LNCAP (cell line): ENCODE measurements at regions not wholly inside any gene's neighbourhood (a gene's known extent, or its start where the extent isn't known, plus 50 kb on each side); places are given as distances from the start of the nearest gene placed in this dataset.

Source experiments
- CTCF ChIP-seq: fragments of 450-650 bp; IDR thresholded peaks from 2 replicates; pipeline ENCODE4 v1.5.1; 2017; ENCODE audit warnings: mild to moderate bottlenecking

GRCh38 chr3:36197151-36197550 lies 183.2 kb upstream of the STAC start:
- no peak for TF ChIP-seq CTCF

DNA sequence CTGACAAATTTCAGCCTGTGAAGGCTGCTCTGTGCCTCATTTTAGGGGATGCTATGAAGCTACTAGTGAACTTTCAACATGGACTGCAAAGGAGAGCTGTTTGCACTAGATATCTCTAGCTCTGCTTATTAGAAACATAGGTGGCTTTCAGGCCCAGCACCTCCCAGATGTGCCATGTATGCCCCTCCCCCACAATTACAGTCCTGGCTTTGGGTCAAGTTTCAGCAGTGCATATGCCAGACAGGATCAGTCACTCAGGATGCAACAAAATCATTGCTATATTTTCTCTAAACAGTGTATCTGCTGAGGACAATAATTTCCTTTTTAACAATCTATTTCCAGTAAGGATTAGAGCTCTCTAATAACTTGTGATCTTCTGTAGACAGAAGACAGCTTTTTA lies 178.8 kb upstream of the STAC start:
- no peak for TF ChIP-seq CTCF

DNA sequence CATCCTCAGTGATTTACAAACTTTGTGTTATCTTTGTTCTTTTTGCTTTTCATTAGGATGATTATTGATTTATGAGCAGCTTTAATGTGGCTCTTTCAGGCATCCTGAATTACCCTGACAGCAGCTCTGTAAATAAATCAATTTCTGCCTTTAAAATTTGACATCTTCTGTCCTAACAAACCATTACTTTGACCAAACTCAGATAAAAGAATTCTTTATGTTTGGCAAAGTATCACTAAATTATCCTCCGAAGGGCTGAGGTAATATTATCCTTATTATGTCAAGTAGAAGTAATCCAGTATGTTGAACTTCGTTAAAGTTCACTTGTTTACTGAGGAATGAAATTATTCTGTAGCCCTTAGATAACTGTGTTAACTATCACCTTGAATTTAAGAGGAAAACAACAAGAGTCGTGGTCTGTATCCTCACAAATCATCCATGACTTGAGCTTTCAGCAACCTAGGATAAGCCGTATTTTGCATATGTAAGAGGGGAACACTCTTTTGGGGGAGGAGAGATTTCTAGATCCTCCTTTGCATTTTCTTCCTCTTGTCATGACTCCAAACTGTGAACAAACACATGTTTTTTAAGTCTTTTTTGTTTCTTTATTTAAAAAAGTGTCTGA lies 173.2 kb upstream of the STAC start:
- TF ChIP-seq CTCF: no peak

DNA sequence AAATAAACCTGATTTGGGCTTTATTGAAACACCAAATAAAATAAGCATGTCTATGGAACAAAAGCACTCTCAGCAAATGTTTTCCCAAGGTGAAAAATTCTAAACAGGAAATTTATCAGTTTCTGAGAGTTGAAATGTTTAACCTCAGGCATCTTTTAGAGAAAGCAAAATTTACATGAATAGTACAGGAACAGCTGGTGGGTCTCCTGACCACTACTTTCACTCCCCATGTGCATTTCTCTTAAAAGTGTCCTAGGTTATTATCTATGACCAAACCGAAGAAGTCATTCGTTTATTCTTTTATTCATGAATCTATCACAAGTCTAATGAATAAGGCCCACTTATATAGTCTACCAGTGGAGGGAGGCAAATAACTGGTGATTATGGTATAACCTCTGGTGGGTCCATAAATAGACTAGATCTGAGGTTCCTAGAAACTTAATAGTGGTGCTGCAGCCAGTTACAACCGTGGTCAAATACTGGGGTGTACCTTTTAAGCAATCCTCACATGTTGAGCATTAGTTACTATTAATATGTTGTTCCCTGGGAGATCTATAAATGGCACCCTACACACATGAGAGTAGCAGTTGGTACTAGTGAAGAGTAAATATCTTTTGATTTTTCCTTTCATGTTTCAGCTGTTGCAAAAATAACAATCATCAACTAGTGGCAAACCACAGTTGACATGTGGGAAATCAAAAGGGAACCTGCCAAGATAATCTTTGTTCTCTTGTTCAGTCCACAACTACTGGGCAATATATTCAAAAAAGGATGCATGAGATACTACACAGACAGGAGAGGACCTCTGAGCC lies 169.3 kb upstream of the STAC start:
- TF ChIP-seq CTCF: no peak

DNA sequence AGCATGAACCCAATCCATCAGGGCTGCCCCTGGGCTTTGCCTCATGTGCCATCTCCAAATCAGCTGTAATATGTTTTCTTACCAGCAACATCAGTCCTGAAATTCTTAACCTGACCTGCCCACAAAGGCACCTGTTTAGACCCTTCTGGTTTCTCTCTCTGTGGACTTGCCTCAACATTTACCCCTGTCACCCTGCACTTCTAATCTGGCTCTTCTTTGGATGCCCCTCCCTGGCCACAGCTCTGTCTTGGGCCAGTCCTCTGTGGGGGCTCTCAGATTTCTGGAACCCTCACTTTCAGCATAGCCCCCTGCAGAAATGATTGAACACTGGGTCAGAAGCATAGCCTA lies 168.7 kb upstream of the STAC start:
- no peak for TF ChIP-seq CTCF

- TF ChIP-seq CTCF: no peak
Observed at GRCh38 chr3:36212251-36212650, 168.1 kb upstream of the STAC start.

GRCh38 chr3:36214460-36214859 lies 165.8 kb upstream of the STAC start:
- no peak for TF ChIP-seq CTCF
